NB4 (cell line): ENCODE measurements at regions not wholly inside any gene's neighbourhood (a gene's known extent, or its start where the extent isn't known, plus 50 kb on each side); places are given as distances from the start of the nearest gene placed in this dataset.
"Not testable (repeated sequence)": the region's sequence is repeated elsewhere in the genome, so short reads cannot be mapped to it uniquely, and the experiment has no call there.

Experiments used
- DNase-seq: peaks from one replicate; pipeline ENCODE4 v3.0.0; 2010; ENCODE audit warnings: low read depth
- H3K4me3 ChIP-seq: one replicate; pipeline ENCODE4 v1.5.1; 2011; ENCODE audit warnings: mild to moderate bottlenecking, low read depth, low read length, moderate library complexity
- CTCF ChIP-seq: IDR thresholded peaks from one replicate; pipeline ENCODE4 v1.5.1; 2012; ENCODE audit warnings: low read depth, low read length
- MAX ChIP-seq: IDR thresholded peaks from 2 replicates; pipeline ENCODE4 v1.6.1; 2011; ENCODE audit warnings: low read depth, low read length
- MYC ChIP-seq: IDR thresholded peaks from 2 replicates; pipeline ENCODE4 v1.6.1; 2011; ENCODE audit warnings: low read depth, low read length
- POLR2A ChIP-seq: IDR thresholded peaks from 2 replicates; pipeline ENCODE4 v1.6.1; 2011; ENCODE audit warnings: mild to moderate bottlenecking; ENCODE audit not compliant: insufficient read length; ENCODE audit errors: extremely low read depth

- no peak for DNase-seq
- no peak overlapping the region for H3K4me3 ChIP-seq
- TF ChIP-seq MAX (no peak), POLR2A (no peak), MYC (no peak), CTCF (no peak)
Measured at GRCh38 chrX:28408017-28408723, 179.1 kb upstream of the IL1RAPL1 start.

- no peak overlapping the region for H3K4me3 ChIP-seq
- DNase-seq: no peak
Measured at GRCh38 chrX:28398342-28398741, 188.9 kb upstream of the IL1RAPL1 start.

GRCh38 chrX:28391528-28391927 is 195.7 kb upstream of the IL1RAPL1 start:
- DNase-seq: no peak
- TF ChIP-seq MAX (no peak), POLR2A (no peak), CTCF (no peak), MYC (no peak)
- H3K4me3 ChIP-seq: no peak overlapping the region

More at GRCh38 chrX:28398342-28398741, 188.9 kb upstream of the IL1RAPL1 start:
- TF ChIP-seq MAX (no peak), CTCF (no peak), MYC (no peak), POLR2A (no peak)

GRCh38 chrX:28379103-28379502 is 208.1 kb upstream of the IL1RAPL1 start:
- no peak for DNase-seq
- no peak for TF ChIP-seq CTCF
- TF ChIP-seq MAX: no peak
- TF ChIP-seq POLR2A: no peak
- no peak for TF ChIP-seq MYC
- H3K4me3 ChIP-seq: no peak overlapping the region

GRCh38 chrX:28367649-28368048 is 219.6 kb upstream of the IL1RAPL1 start:
- not testable (repeated sequence) for DNase-seq, H3K4me3 ChIP-seq

GRCh38 chrX:28351801-28352200 is 235.4 kb upstream of the IL1RAPL1 start:
- TF ChIP-seq MAX: no peak
- TF ChIP-seq CTCF: no peak
- TF ChIP-seq MYC: no peak
- no peak for TF ChIP-seq POLR2A
- no peak for DNase-seq
- H3K4me3 ChIP-seq: no peak overlapping the region
